LNCaP clone FGC (cell line): ENCODE measurements at regions not wholly inside any gene's neighbourhood (a gene's known extent, or its start where the extent isn't known, plus 50 kb on each side); places are given as distances from the start of the nearest gene placed in this dataset.

Source experiments
- DNase-seq: peaks from one replicate; pipeline ENCODE4 v3.0.0-alpha.2; 2011; ENCODE audit warnings: low read depth
- H3K4me3 ChIP-seq: 2 replicates; pipeline ENCODE4 v1.5.1; 2011; ENCODE audit warnings: mild to moderate bottlenecking, low read depth, low read length, control low read depth
- CTCF ChIP-seq: IDR thresholded peaks from 2 replicates; pipeline ENCODE4 v1.5.1; 2012; ENCODE audit warnings: mild to moderate bottlenecking; ENCODE audit not compliant: control insufficient read depth, insufficient read depth; ENCODE audit errors: extremely low read depth

GRCh38 chr2:45191146-45191863, 182.1 kb upstream of the SIX2 start:
- DNase-seq: no peak
- H3K4me3 ChIP-seq: no peak overlapping the region
- no peak for TF ChIP-seq CTCF

GRCh38 chr2:45190481-45190942, 181.3 kb upstream of the SIX2 start:
- TF ChIP-seq CTCF: no peak
- H3K4me3 ChIP-seq: no peak overlapping the region
- no peak for DNase-seq

GRCh38 chr2:45184606-45185005, 175.4 kb upstream of the SIX2 start:
- TF ChIP-seq CTCF: no peak
- no peak overlapping the region for H3K4me3 ChIP-seq
- no peak for DNase-seq

GRCh38 chr2:45182667-45183295, 173.5 kb upstream of the SIX2 start:
- TF ChIP-seq CTCF: no peak
- no peak overlapping the region for H3K4me3 ChIP-seq
- DNase-seq: no peak

GRCh38 chr2:45180779-45181178, 171.5 kb upstream of the SIX2 start:
- no peak for DNase-seq
- H3K4me3 ChIP-seq: no peak overlapping the region
- TF ChIP-seq CTCF: no peak

- no peak overlapping the region for H3K4me3 ChIP-seq
- TF ChIP-seq CTCF: no peak
- no peak for DNase-seq
Observed at GRCh38 chr2:45180033-45180746, 170.9 kb upstream of the SIX2 start.

GRCh38 chr2:45178854-45179253, 169.6 kb upstream of the SIX2 start:
- no peak for TF ChIP-seq CTCF
- no peak for DNase-seq
- no peak overlapping the region for H3K4me3 ChIP-seq
